Pancreas (tissue), 10 donors: ENCODE measurements at regions not wholly inside any gene's neighbourhood (a gene's known extent, or its start where the extent isn't known, plus 50 kb on each side); places are given as distances from the start of the nearest gene placed in this dataset.

Source experiments
- ATAC-seq, 4 donors: fragments of 200-7000 bp; cut with Tn5 transposase; one replicate each; pipeline versions ENCODE4 v1.8.0 to v1.9.1; 2020; ENCODE audit warnings: mild to moderate bottlenecking in 4 of 4, moderate library complexity in 4 of 4
- DNase-seq, 6 donors: peaks; one replicate each; pipeline ENCODE4 v3.0.0-alpha.2; 2020
- FAIRE-seq: peaks from 2 replicates; lab custom pipeline; 2012; peaks lifted over from hg19 to GRCh38; lab: Jason Lieb, UNC
- H3K27ac ChIP-seq, 4 donors: fragments of 200-600 bp; sonication (generic); 1 replicate in 3 of 4; 2 replicates in 1 of 4; pipeline versions ENCODE4 v1.5.0 to v1.8.0; 2020
- H3K27me3 ChIP-seq, 4 donors: fragments of 200-600 bp; one replicate each; pipeline ENCODE4 v1.8.0; 2021
- H3K36me3 ChIP-seq, 3 donors: fragments of 200-600 bp; sonication (generic) in 1 of 3; one replicate each; pipeline versions ENCODE4 v1.5.0 to v1.8.0; 2020 to 2021
- H3K4me1 ChIP-seq, 3 donors: fragments of 200-600 bp; one replicate each; pipeline ENCODE4 v1.8.0; 2021
- H3K4me3 ChIP-seq, 4 donors: fragments of 200-600 bp; sonication (generic) in 2 of 4; one replicate each; pipeline versions ENCODE4 v1.5.0 to v1.8.0; 2020 to 2021
- H3K9me3 ChIP-seq, 4 donors: fragments of 200-600 bp; one replicate each; pipeline ENCODE4 v1.8.0; 2021
- WGBS, 2 donors: extraction: QIAGEN DNeasy Blood & Tissue Kit; methylation state at CpG; one replicate each; pipeline ENCODE4 v1.1.7; 2013; 5-methylcytosine and 5-hydroxymethylcytosine counted together
- intact Hi-C, 3 donors: fragments of 100-400 bp; cut with DNase I; formaldehyde crosslinking; loops; one replicate each; pipeline versions ENCODE4 v1.11.1 to v1.14.2; 2022
- TF ChIP-seq, protein P1 (sequence below), 4 donors: fragments of 200-600 bp; sonication (generic) in 3 of 4; IDR thresholded peaks; one replicate each; pipeline versions ENCODE4 v1.5.0 to v1.8.0; 2021; ENCODE audit warnings: antibody characterized with exemption in 4 of 4
- donor health status: healthy with polysubstance abuse.
- donor health status: DM: no; HTN: no; CAD: no; lungs with moderate emphysema.
- donor health status: DM: no; HTN: no; CAD: no.
- donor health status: control.
- donor health status: control.
- donor health status: Bipolar disorder and iron deficiency.
- donor health status: DM: yes; HTN: yes; CAD: no.
- donor health status: DM: no; HTN: no; CAD: no.
- donor health status: DM: no; HTN: no; CAD: no.
- donor health status: DM: yes; HTN: yes; CAD: no.

DNA sequence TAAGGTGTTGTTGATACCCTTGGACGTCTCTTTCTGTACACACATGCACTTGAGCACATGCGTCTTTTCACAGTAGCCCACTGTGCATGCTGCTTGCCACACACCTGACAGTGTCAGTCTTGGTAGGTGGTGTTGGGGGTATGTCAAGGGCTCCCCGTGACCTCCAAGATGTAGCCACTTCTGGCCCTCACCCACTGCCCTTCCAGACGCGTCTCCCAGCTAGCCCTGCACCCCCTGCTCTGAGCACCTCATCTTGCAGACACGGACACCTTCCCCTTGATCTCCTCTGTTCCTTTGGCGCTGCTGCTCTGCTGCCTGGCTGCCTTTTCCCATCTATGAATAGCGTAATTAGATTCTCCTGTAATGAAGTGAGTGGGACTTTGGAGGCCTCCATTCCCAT, 75.2 kb upstream of the TNS3 start:
- H3K36me3 ChIP-seq: no peaks in the 10 kb centered on the region
- intact Hi-C loops: no loop called here
- H3K9me3 ChIP-seq: no peaks in the 10 kb centered on the region
- TF ChIP-seq, protein P1, sequence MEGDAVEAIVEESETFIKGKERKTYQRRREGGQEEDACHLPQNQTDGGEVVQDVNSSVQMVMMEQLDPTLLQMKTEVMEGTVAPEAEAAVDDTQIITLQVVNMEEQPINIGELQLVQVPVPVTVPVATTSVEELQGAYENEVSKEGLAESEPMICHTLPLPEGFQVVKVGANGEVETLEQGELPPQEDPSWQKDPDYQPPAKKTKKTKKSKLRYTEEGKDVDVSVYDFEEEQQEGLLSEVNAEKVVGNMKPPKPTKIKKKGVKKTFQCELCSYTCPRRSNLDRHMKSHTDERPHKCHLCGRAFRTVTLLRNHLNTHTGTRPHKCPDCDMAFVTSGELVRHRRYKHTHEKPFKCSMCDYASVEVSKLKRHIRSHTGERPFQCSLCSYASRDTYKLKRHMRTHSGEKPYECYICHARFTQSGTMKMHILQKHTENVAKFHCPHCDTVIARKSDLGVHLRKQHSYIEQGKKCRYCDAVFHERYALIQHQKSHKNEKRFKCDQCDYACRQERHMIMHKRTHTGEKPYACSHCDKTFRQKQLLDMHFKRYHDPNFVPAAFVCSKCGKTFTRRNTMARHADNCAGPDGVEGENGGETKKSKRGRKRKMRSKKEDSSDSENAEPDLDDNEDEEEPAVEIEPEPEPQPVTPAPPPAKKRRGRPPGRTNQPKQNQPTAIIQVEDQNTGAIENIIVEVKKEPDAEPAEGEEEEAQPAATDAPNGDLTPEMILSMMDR (IDR thresholded peaks at IDR 0.05): no peak
- FAIRE-seq (no peak), ATAC-seq (no peak), DNase-seq (no peak)
- H3K27me3 ChIP-seq: no peaks in the 10 kb centered on the region
- H3K4me3 ChIP-seq: no peak overlapping the region
- H3K4me1 ChIP-seq: no peaks in the 10 kb centered on the region
- 90 to 92% methylated on average over 8 of the region's 8 CpGs for WGBS, 2 donors
- H3K27ac ChIP-seq: no peak overlapping the region

DNA sequence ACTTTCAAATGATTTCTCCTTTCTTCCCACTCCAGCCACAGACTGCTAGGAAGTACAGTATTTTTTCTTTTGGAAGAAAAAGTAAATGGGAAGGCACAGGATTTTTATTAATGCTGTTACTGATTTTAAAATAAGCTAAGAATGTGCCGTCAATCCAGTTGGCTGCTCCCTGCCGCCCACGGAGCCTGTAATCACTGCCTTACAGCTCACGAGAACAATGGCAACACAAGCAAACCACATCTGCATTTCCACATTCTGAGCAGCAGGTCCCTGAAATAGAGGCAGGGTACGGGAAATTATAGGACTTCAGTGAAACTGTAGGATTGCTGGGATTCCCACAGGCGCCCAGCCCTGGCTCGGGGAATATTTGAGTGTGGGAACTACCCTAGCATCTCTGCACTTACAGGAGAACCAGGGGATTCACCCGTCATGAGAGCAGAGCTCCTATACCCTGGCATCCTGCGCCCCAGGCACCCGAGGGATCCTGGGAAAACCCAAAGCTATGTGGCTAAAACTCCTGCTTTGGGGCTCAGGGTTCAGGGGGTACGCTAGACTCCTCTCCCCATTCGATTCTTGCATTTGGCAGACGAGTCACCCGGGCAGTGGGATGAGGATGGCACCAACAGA, 72.9 kb upstream of the TNS3 start:
- FAIRE-seq (no peak), ATAC-seq (no peak)

DNA sequence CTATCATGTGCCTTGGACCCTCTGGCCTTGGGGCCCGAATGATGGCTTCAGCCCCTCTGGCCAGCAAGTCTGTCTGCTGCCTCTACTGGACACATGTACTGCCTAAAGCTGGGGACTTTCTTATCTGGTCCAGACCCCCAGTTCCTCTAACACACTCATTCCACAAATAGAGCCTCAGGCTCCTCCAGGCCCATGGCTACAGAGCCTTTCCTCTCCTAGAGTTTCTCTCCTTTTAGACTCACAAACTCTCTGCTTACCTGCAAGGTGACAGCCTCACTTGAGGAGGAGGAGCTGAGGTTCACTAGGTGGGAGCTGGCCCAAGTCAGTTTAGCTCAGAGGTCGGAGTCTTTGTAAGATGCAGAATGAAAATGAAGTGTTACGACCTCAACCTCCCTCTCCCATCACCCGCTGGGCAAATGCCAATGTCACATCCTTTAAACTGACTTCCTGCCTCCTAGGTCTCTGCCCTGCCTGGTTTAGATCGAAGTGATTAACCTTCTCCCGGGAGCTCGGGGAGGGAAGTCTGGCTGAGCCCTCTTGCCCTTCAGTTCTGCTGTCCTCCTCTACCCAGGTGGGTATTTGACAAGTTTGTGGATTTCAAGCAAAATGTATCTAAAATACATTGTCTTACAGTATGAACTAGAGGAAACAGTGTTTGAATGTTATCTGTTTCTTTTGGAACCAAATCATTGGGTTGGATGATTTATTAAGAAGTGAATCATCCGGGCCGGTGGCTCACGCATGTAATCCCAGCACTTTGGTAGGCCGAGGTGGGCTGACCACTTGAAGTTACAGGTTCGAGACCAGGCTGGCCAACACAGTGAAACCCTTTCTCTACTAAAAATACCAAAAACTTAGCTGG, 71.9 kb upstream of the TNS3 start:
- Histone ChIP-seq H3K4me3 (no peak overlapping the region), H3K27me3 (no peaks in the 10 kb centered on the region), H3K4me1 (no peaks in the 10 kb centered on the region), H3K9me3 (no peaks in the 10 kb centered on the region), H3K27ac (no peak overlapping the region), H3K36me3 (no peaks in the 10 kb centered on the region)
- 58 to 60% methylated on average over 12 of the region's 12 CpGs for WGBS, 2 donors
- DNase-seq: no peak
- ATAC-seq: peak in 1 of 4 donors; percentile 17
- TF ChIP-seq, protein P1 (IDR thresholded peaks at IDR 0.05): no peak
- no peak for FAIRE-seq
- intact Hi-C loops: no loop called here

More for the DNA sequence above, 72.9 kb upstream of the TNS3 start:
- no peak overlapping the region for H3K4me3 ChIP-seq
- H3K27me3 ChIP-seq: no peaks in the 10 kb centered on the region
- no peaks in the 10 kb centered on the region for H3K4me1 ChIP-seq
- no peak for DNase-seq
- intact Hi-C loops: no loop called here
- WGBS, 2 donors: 83 to 93% methylated on average over 14 of the region's 14 CpGs
- no peaks in the 10 kb centered on the region for H3K9me3 ChIP-seq
- TF ChIP-seq, protein P1 (IDR thresholded peaks at IDR 0.05): no peak
- no peak overlapping the region for H3K27ac ChIP-seq
- H3K36me3 ChIP-seq: no peaks in the 10 kb centered on the region

DNA sequence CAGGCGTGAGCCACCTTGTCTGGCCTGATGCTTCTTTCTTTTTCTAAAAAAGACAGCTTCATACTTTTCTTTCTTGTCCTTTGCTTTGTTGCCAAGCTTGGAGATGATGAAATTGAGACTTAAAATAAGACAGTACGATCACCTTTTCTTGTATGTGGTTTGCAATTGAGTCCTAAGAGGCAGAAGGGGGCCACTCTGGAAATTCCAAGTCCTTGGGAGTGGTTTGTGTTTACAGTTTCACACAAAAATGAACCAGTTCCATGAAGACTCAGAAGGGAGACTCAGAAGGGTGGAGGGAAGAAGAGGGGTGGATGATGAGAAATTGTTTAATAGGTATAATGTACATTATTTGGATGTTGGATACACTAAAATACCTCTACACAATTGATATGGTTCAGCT, 70.7 kb upstream of the TNS3 start:
- ATAC-seq (no peak), DNase-seq (no peak), FAIRE-seq (no peak)
- H3K36me3 ChIP-seq: no peaks in the 10 kb centered on the region
- no peak overlapping the region for H3K4me3 ChIP-seq
- H3K27ac ChIP-seq: no peak overlapping the region
- no peaks in the 10 kb centered on the region for H3K4me1 ChIP-seq
- intact Hi-C loops: no loop called here
- TF ChIP-seq, protein P1 (IDR thresholded peaks at IDR 0.05): no peak
- no peaks in the 10 kb centered on the region for H3K27me3 ChIP-seq
- H3K9me3 ChIP-seq: no peaks in the 10 kb centered on the region
- WGBS, 2 donors: 94 to 96% methylated on average over 2 of the region's 2 CpGs
